HG03575 (cell line): ENCODE measurements at regions not wholly inside any gene's neighbourhood (a gene's known extent, or its start where the extent isn't known, plus 50 kb on each side); places are given as distances from the start of the nearest gene placed in this dataset.

Experiments
- ATAC-seq: cut with Tn5 transposase; IDR thresholded peaks from one replicate; pipeline ENCODE4 v1.9.1; 2021; ENCODE audit not compliant: unreplicated experiment, insufficient number of reproducible peaks, low FRiP score; ENCODE audit errors: extremely low read depth

- ATAC-seq = no peak
These were observed 96.5 kb downstream of the RRAGC start for GRCh38 chr1:38763121-38763520.

GRCh38 chr1:38760562-38760961 lies 99.0 kb downstream of the RRAGC start:
- ATAC-seq = no peak

GRCh38 chr1:38758820-38759219 lies 100.8 kb downstream of the RRAGC start:
- no peak for ATAC-seq

- no peak for ATAC-seq
These were observed 112.5 kb downstream of the RRAGC start for GRCh38 chr1:38746941-38747600.

GRCh38 chr1:38746402-38746935 lies 113.1 kb downstream of the RRAGC start:
- ATAC-seq = no peak

GRCh38 chr1:38745476-38746401 lies 113.8 kb downstream of the RRAGC start:
- no peak for ATAC-seq

GRCh38 chr1:38744452-38745350 lies 114.9 kb downstream of the RRAGC start:
- ATAC-seq = no peak

GRCh38 chr1:38743184-38743583 lies 116.4 kb downstream of the RRAGC start:
- ATAC-seq = no peak

GRCh38 chr1:38741341-38741740 lies 118.2 kb downstream of the RRAGC start:
- ATAC-seq = no peak

GRCh38 chr1:38740487-38740886 lies 119.1 kb downstream of the RRAGC start:
- no peak for ATAC-seq

- ATAC-seq = no peak
These were observed 121.4 kb downstream of the RRAGC start for GRCh38 chr1:38738207-38738606.

GRCh38 chr1:38736399-38736798 lies 123.2 kb downstream of the RRAGC start:
- no peak for ATAC-seq

- no peak for ATAC-seq
These were observed 123.9 kb downstream of the RRAGC start for GRCh38 chr1:38735651-38736161.

- ATAC-seq = no peak
These were observed 125.8 kb downstream of the RRAGC start for GRCh38 chr1:38733761-38734160.

- no peak for ATAC-seq
These were observed 128.8 kb downstream of the RRAGC start for GRCh38 chr1:38730511-38731397.

- ATAC-seq = no peak
These were observed 131.0 kb downstream of the RRAGC start for GRCh38 chr1:38728585-38728908.

GRCh38 chr1:38727684-38728584 lies 131.6 kb downstream of the RRAGC start:
- no peak for ATAC-seq
